ENCODE measurements at regions not wholly inside any gene's neighbourhood (a gene's known extent, or its start where the extent isn't known, plus 50 kb on each side); places are given as distances from the start of the nearest gene placed in this dataset.
A peak's percentile ranks its signal among the peaks of the same experiment; 100 is the strongest.

GRCh38 chr12:111085096-111085495, 164.7 kb upstream of the MYL2 start:
- no peak for DNase-seq (ENCODE audit: low read depth in 1 of 2, low spot score in 1 of 2)

DNA sequence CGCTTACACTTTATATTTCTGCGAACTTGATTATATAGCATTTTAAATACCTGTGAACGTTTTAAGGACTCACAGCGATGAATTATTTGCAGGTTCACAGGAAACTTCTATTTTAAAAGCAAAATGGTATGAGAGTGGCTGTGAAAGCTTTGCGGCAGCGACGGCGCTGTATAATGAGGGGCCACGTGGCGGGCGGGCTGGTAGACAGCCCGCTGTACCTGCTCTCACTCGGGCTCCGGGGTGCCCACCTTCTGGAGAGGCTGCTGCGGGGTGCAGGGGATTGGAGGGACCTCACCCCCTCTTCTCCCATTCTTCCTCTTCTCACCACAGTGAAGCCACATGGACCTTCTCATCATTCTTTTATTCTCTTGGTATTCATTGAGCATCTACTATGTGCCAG, 164.2 kb upstream of the MYL2 start:
- no peak for DNase-seq (ENCODE audit: low read depth in 1 of 2, low spot score in 1 of 2)

DNA sequence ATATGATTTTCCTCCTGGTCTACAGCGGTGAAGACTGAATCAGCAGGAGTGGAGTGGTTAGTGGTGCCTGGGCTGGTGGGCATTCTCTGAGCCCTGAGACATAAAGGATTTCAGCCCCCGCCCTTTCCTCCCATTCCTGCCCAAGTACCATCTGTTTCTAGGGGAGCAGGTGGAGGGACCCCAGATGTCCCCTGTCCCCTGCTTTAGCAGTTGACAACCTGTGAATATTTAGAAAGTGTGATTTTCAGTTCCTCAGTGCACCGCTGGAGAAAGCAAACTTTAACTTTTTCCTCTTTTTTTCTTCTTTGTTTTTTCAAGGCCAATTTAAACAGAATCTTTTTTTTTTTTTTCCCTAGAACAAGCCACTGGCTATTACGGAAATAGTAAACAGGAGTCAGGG, 163.8 kb upstream of the MYL2 start:
- DNase-seq (ENCODE audit: low read depth in 1 of 2, low spot score in 1 of 2), result no peak

GRCh38 chr12:111081600-111081999, 161.2 kb upstream of the MYL2 start:
- no peak for DNase-seq (ENCODE audit: low read depth in 1 of 2, low spot score in 1 of 2)

GRCh38 chr12:111078731-111079130, 158.4 kb upstream of the MYL2 start:
- DNase-seq (ENCODE audit: low read depth in 1 of 2, low spot score in 1 of 2), result no peak

DNA sequence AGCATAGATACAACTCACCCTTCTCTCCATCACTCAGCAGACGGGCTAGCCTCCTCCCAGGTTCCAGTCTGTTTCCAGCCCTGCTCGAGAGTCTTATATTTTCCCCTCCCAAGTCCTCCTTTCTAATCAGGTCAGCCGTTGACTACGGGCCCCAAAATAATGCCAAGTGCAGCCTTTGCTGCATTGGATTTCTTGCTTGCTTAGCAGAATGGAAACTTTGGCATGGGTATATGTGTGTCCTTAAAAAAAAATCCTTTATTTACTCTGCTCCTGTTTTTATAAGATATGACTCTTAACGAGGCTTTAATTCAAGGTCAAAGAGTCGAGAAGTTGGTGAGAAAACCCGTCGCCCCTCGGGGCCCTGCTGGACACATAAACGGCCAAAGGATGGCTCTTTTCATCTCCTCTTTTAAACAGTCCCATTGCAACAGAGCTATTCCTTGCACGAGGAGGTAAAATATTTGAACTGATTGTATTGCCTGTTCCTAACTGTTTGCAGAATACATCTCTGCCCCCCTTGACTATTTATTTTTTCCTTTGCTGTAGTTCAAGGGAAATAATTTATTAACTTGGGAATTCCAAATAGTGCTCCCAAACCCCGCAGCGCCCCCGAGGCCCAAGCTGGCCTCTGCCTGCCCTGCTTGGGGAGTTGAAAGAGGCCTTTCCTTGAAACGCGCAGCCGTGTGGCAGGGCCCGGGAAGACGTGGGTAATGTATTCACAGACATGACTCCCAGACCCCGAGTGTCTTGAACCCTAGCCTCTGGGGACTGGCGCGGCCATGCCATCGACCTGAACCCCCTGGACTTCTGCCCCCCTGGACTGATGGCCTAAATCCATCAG, 156.5 kb upstream of the MYL2 start:
- no peak for DNase-seq (ENCODE audit: low read depth in 1 of 2, low spot score in 1 of 2)

DNA sequence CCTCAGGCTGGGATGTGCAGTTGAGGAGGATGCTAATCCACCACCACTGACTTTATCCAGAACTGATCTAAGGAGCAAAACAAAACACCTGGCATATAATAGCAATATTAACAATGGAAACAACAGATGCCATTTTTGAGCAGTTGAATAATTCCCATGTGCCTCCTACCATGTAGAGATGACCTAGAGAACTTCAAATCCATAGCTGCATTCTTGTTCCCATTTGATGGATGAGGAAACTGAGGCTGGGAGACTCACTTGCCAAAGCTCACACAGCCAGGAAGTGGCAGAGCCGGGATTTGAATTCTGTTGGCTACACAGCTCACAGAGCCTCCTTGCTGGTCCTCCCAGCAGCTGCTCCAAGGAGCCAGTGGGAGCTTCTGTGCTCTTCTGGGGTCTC, 155.8 kb upstream of the MYL2 start:
- DNase-seq (ENCODE audit: low read depth in 1 of 2, low spot score in 1 of 2), result no peak

DNA sequence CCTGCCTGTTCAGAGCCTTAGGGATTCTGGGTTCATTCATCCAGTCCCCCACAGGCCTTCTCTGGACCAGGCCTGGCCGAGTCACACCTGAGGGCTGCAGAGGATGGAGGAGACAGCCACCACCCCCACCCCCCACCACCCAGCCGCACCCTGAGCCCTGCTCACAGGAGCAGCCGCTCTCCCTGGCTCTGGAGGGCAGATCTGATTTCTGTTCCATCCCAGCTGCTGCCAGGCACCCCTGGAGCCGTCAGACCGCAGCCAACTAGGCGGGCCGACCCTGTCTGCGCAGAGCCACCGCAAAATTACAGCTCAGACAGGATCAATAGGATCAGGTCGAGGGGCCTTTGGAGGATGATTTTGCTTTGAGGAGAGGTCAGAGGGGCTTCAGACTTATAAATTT, 154.6 kb upstream of the MYL2 start:
- no peak for DNase-seq (ENCODE audit: low read depth in 1 of 2, low spot score in 1 of 2)

- no peak for DNase-seq (ENCODE audit: low read depth in 1 of 2, low spot score in 1 of 2)
Observed at GRCh38 chr12:111074559-111074958, 154.2 kb upstream of the MYL2 start.

- DNase-seq (ENCODE audit: low read depth in 1 of 2, low spot score in 1 of 2), result no peak
Observed at GRCh38 chr12:111073370-111073769, 153.0 kb upstream of the MYL2 start.

DNA sequence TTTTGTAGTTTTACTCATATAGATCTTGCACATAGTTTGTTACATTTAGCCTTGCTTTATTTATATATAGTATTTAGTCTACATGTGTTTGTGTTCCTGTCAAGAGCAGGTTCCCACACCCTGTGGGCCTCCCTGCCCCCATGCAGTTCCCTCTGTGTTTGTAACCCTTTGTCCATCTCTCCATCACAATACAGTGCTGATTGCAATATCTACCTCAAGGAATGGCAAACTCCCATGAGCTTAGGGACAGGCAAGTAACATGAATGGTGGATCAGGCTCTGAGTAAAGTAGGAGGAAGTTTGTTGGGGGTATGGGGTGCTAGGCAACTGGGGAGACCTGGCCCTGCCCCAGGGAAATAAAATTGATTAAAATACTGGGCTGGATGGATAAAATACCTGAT, 151.9 kb upstream of the MYL2 start:
- no peak for DNase-seq (ENCODE audit: low read depth in 1 of 2, low spot score in 1 of 2)

GRCh38 chr12:111069886-111070285, 149.5 kb upstream of the MYL2 start:
- no peak for DNase-seq (ENCODE audit: low read depth in 1 of 2, low spot score in 1 of 2)

GRCh38 chr12:111068290-111068689, 147.9 kb upstream of the MYL2 start:
- DNase-seq (ENCODE audit: low read depth in 1 of 2, low spot score in 1 of 2), result no peak

GRCh38 chr12:111067498-111067897, 147.1 kb upstream of the MYL2 start:
- DNase-seq (ENCODE audit: low read depth in 1 of 2, low spot score in 1 of 2), result no peak

GRCh38 chr12:111066744-111067437, 146.5 kb upstream of the MYL2 start:
- DNase-seq (ENCODE audit: low read depth in 1 of 2, low spot score in 1 of 2), result no peak

DNA sequence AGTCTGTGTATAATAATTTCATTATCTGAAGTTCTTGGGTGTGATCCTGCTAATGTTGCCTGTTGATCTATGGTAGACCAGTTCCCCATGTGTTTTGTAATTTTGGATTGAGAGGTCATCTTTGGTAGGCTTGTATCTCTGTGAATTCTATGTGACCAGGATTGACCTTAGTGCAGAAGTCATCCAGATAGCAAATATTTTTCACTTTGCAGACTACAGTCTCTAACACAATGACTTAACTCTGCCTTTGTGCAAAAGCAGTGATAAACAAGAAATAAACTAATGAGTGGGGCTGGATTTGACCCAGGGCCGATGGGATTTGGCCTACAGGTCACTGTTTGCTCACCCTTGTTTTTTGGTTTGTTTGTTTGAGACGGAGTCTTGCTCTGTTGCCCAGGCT, 144.6 kb upstream of the MYL2 start:
- DNase-seq (ENCODE audit: low read depth in 1 of 2, low spot score in 1 of 2), result no peak

DNA sequence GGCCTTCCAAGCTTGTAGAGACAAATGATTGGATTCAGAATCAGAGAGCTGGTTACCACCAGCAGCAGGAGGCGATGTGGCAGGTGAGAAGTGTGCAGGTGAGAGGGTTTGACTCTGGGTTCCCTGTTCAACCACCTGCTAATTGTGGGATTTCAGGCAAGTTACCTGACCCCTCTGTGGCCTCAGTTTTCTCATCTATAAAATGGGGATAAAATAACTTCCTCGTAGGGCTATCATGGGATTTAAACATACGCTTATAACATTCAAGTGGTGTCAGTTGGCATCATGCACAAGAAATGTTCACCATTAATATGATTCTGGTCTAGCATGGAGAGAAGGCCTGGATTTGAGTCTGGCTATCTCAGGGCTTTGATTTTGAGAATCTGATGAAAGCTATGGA, 143.8 kb upstream of the MYL2 start:
- no peak for DNase-seq (ENCODE audit: low read depth in 1 of 2, low spot score in 1 of 2)

GRCh38 chr12:111063295-111064026, 143.1 kb upstream of the MYL2 start:
- no peak for DNase-seq (ENCODE audit: low read depth in 1 of 2, low spot score in 1 of 2)

DNA sequence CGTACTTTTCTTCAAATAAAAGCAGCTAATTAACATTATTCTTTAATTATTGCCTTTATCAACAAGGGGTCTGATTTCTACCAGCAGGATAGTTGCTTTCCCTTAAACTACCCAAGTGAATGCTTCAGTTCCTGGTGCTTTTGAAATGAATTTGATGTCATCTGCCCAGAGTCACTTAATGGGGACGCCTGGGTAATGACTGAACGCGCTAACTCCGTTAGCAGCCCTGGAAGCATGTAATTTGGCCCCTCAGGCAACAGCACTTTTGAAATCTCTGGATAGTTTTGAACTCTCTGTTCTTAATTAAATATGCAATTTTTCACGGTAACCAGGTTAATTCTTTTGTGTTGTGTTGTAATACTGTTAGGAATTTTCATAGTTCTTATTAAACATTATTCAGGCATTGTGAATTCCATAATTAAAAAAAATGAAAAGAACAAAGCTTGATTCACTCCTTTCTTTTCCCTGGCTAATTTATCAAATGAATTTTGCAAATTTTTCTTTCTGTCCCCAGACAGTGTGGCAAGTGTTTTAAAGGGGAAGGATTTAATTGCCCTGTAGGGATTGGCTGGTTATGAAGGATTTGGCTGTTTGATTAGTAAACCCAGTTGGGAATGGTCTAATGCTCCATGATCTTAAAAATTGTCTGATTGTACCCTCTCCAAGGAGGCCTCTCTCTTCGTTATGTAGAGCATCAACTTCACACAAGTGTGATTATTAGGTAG, 137.5 kb upstream of the MYL2 start:
- no peak for DNase-seq (ENCODE audit: low read depth in 1 of 2, low spot score in 1 of 2)

DNA sequence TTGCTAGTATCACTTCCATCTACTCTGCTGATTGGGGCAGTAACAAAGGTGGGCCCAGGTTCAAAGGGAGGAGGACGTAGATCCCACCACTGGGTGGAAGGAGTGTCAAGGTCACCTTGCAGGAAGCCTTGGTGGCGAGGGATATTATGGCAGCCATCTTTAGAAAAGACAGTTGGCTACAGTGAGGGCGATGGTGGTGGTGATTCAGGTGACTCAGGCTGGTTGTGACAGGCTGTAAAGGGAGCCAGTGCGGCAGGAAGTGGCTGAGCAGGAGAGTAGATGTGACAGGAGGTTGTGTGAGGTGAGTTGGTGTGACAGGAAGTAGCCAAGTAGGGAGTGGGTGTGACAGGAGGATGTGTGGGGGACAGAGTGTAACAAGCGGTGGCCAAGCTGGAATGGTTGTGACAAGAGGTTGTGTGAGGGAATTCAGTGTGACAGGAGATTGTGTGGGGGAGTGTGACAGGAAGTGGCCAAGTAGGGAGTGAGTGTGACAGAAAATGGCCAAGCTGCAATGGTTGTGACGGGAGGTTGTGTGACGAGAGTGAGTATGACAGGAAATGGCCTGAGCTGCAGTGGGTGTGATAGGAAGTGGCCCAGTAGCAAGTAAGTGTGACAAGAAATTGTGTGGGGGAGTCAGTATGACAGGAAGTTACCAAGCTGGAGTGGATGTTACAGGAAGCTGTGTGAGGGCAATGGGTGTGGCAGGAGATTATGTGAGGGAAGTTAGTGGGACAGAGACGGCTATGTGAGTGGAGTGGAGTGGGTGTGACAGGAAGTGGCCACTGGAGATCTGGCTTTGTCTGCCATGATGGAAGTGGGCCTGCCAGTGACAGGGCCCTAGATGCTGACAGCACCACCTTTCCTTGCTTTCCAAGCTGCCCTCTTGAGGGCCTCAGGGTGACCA, 136.5 kb upstream of the MYL2 start:
- peak; percentile 44 to 52 for DNase-seq (ENCODE audit: low read depth in 1 of 2, low spot score in 1 of 2)

All from activated CD4-positive, alpha-beta T cell treated with anti-CD3 and anti-CD28 coated beads, Interleukin-2, amount 50 U/mL, for 24 hours (primary cell).